Mesothelial cell of epicardium (in vitro differentiated cells): ENCODE measurements at regions not wholly inside any gene's neighbourhood (a gene's known extent, or its start where the extent isn't known, plus 50 kb on each side); places are given as distances from the start of the nearest gene placed in this dataset.

Experiments used
- DNase-seq, 2 experiments: peaks; one replicate each; pipeline ENCODE4 v3.0.0; 2021; ENCODE audit warnings: low spot score in 2 of 2; ENCODE audit not compliant: unreplicated experiment in 2 of 2
- H3K27ac Mint-ChIP-seq: 2 replicates; pipeline ENCODE4 v1.8.0; 2021; ENCODE audit warnings: mixed read lengths
- H3K27me3 Mint-ChIP-seq: 2 replicates; pipeline ENCODE4 v1.8.0; 2021; ENCODE audit warnings: low read depth, mixed read lengths
- H3K36me3 Mint-ChIP-seq: 2 replicates; pipeline ENCODE4 v1.8.0; 2021; ENCODE audit warnings: mixed read lengths
- H3K4me1 Mint-ChIP-seq: 2 replicates; pipeline ENCODE4 v1.8.0; 2021; ENCODE audit warnings: mixed read lengths
- H3K4me3 Mint-ChIP-seq: 2 replicates; pipeline ENCODE4 v1.8.0; 2021; ENCODE audit warnings: mild to moderate bottlenecking, moderate library complexity, mixed read lengths
- H3K9me3 Mint-ChIP-seq: 2 replicates; pipeline ENCODE4 v1.8.0; 2021; ENCODE audit warnings: mixed read lengths
- TF ChIP-seq, protein P1 (sequence below): fragments of 200-600 bp; sonication (generic); IDR thresholded peaks from one replicate; pipeline ENCODE4 v1.5.0; 2021; ENCODE audit warnings: antibody characterized with exemption; ENCODE audit not compliant: unreplicated experiment

DNA sequence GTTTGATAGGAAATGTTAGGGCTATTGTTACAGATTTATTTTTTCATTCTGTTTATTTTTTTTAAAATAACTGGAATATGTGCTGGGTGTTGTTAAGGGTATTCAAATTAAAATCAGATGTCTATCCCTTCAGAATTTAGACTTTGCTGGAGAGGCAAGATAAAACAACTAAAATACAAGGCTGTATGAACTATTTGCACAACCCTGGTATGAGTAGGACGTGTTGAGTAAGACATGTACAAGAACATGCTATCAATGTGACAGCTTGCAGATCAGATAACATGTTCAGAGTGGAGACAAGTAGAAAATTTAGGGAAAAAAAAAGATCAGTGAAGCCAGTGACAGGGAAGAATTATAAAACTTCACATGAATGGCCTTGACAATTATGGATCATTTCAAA, 853.5 kb downstream of the METTL15 start:
- Mint-ChIP-seq H3K4me3 (no peak overlapping the region), H3K27ac (no peak overlapping the region), H3K4me1 (no peaks in the 10 kb centered on the region), H3K36me3 (no peaks in the 10 kb centered on the region), H3K9me3 (no peaks in the 10 kb centered on the region), H3K27me3 (no peaks in the 10 kb centered on the region)
- no peak for DNase-seq
- TF ChIP-seq, protein P1, sequence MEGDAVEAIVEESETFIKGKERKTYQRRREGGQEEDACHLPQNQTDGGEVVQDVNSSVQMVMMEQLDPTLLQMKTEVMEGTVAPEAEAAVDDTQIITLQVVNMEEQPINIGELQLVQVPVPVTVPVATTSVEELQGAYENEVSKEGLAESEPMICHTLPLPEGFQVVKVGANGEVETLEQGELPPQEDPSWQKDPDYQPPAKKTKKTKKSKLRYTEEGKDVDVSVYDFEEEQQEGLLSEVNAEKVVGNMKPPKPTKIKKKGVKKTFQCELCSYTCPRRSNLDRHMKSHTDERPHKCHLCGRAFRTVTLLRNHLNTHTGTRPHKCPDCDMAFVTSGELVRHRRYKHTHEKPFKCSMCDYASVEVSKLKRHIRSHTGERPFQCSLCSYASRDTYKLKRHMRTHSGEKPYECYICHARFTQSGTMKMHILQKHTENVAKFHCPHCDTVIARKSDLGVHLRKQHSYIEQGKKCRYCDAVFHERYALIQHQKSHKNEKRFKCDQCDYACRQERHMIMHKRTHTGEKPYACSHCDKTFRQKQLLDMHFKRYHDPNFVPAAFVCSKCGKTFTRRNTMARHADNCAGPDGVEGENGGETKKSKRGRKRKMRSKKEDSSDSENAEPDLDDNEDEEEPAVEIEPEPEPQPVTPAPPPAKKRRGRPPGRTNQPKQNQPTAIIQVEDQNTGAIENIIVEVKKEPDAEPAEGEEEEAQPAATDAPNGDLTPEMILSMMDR, result no peak

DNA sequence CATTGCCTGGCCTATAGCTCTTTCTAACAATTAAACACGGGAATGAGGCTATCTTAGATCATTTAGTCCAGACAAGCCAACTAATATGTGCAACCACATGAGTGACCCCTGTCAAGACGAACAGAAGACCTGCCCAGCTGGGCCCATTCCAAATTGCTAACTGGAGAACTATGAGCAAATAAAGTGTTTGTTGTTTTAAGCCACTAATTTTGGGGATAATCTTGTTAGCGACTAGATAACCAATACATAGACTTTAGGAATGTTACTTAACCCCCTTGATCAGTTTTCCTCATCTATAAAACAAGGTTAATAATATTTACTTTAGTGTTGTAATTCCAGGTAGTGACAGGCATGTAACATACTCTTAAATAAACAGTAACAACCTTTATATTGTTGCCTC, 848.3 kb downstream of the METTL15 start:
- no peaks in the 10 kb centered on the region for H3K4me1 Mint-ChIP-seq
- no peak for DNase-seq
- no peak overlapping the region for H3K27ac Mint-ChIP-seq
- no peak overlapping the region for H3K4me3 Mint-ChIP-seq
- TF ChIP-seq, protein P1, result no peak
- no peaks in the 10 kb centered on the region for H3K27me3 Mint-ChIP-seq
- peaks cover 13% of the 10 kb centered on the region for H3K9me3 Mint-ChIP-seq
- H3K36me3 Mint-ChIP-seq, result no peaks in the 10 kb centered on the region

DNA sequence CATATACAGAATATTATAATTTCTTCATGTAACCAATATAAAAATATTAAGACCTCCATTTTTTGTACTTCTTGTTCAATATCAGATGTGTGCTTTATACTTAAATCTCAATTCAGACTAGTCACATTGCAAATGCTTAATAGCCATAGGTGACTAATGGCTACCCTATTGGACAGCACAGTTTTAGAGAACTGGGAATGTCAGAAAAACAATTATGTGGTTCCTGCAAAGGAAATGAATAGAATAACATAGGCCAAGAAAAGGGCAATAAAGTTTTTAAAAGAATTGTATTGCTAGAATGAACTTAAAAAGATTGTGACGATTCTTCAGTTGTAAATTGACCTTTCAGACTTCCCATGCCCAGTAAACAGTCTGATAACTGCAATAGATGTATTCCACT, 843.0 kb downstream of the METTL15 start:
- no peak overlapping the region for H3K27ac Mint-ChIP-seq
- H3K9me3 Mint-ChIP-seq, result peaks cover 13% of the 10 kb centered on the region
- no peak overlapping the region for H3K4me3 Mint-ChIP-seq
- no peaks in the 10 kb centered on the region for H3K36me3 Mint-ChIP-seq
- no peak for DNase-seq
- no peaks in the 10 kb centered on the region for H3K4me1 Mint-ChIP-seq
- TF ChIP-seq, protein P1, result no peak
- H3K27me3 Mint-ChIP-seq, result no peaks in the 10 kb centered on the region

DNA sequence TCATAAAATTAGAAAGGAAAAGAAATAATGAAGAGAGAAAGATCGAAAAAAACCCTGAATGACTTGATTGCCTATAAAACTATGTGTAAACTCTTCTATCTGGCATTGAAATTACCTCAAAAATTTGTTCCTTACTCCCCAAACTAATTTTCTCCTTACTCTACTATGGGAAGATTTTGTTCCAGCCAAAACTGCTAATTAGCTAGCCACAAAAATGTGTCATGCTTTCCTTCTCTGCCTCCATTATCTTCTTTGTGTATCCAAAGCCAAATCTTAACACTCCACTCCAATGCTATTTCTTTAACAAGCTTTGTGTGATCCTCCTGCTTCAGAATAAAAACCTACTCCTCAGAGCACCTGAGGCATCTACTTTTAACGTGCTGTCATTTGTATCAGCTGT, 831.2 kb downstream of the METTL15 start:
- no peak overlapping the region for H3K4me3 Mint-ChIP-seq
- H3K9me3 Mint-ChIP-seq, result peaks cover 4% of the 10 kb centered on the region
- no peak overlapping the region for H3K27ac Mint-ChIP-seq
- TF ChIP-seq, protein P1, result no peak
- H3K4me1 Mint-ChIP-seq, result peaks cover 4% of the 10 kb centered on the region
- DNase-seq, result no peak
- H3K27me3 Mint-ChIP-seq, result no peaks in the 10 kb centered on the region
- H3K36me3 Mint-ChIP-seq, result no peaks in the 10 kb centered on the region

DNA sequence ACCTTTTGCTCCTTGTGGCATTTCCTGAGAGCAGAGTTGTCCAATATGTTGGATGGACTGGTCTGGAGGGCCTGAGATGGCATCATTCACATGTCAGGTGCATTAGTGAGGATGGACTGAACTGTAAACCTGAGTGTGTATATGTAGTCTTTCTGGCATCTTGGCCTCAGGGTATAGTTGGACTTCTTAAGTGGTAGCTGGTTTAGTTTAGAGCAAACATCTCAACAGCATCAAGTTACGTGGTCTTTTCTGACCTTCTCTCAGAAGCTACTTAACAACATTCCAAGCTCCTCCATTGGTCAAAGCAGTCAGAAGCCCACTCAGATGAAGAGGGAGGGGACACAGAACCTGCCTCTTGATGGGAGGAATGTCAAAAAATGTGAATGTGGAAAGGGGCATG, 829.9 kb downstream of the METTL15 start:
- Mint-ChIP-seq H3K27me3 (no peaks in the 10 kb centered on the region), H3K9me3 (peaks cover 4% of the 10 kb centered on the region), H3K4me1 (peaks cover 4% of the 10 kb centered on the region), H3K27ac (no peak overlapping the region), H3K4me3 (no peak overlapping the region), H3K36me3 (no peaks in the 10 kb centered on the region)
- DNase-seq, result no peak
- TF ChIP-seq, protein P1, result no peak

DNA sequence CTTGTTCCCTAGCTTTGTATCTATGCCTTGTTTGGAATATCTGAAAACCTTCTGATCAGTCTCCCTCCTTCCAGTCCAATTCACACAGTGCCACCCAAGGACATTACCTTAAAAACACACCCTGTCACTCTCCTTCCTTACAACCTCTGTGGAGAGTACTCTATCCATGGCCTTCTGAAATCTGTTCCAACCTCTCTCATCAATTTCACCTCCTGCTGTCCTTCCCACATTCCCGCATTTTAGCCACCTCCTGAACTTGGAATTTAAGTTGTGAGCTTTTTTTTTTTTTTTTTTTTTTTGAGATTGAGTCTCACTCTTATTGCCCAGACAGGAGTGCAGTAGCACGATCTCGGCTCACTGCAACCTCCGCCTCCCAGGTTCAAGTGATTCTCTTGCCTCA, 824.8 kb downstream of the METTL15 start:
- TF ChIP-seq, protein P1, result no peak
- peaks cover 5% of the 10 kb centered on the region for H3K36me3 Mint-ChIP-seq
- H3K4me3 Mint-ChIP-seq, result no peak overlapping the region
- H3K27ac Mint-ChIP-seq, result no peak overlapping the region
- no peak for DNase-seq
- no peaks in the 10 kb centered on the region for H3K27me3 Mint-ChIP-seq
- H3K4me1 Mint-ChIP-seq, result no peaks in the 10 kb centered on the region
- peaks cover 18% of the 10 kb centered on the region for H3K9me3 Mint-ChIP-seq
